ENCODE measurements at regions not wholly inside any gene's neighbourhood (a gene's known extent, or its start where the extent isn't known, plus 50 kb on each side); places are given as distances from the start of the nearest gene placed in this dataset.

DNA sequence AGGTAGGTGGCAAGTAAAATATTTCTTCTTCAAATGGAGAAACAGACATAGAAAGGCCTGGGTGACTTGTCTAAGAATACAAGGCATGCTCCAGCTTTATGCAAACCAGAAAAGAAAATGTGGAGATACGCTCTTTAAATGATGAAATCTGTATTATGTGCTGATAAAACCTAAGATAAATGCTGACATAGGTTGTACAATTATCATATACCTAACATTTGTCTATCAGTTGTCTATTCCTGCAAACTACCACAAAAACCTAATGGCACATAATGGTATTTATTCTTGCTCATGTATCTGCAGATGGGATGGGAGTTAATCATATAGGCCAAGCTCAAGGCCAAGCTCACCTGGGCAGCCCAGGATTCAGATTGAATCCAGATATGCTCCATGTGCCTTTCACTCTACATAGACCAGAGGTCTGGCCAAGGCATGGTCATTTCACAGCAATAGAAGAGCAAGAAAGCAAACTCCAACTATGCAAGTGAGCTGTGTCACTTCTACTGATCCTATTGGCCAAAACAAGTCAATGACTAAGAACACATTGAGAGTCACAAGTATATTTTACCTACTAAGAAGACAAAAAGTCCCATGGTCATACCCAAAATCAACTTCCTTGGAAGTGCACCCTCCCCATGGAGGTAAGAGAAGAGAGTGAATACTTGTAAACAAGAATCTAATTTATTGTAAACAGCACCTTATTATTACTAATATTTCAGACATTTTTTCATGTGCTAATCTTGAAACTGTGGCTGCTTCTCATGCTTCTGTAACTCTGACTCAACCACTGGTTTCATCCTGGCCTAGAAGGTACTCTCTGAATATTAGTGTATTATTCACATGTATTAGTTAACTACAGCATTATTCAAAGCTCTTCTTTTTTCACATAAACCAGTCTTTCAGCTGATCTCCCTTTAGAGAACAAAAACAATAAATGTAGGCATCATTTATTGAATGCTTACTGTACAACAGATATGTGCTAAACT is 270.7 kb upstream of the SOX9 start:
- Histone ChIP-seq H3K18ac (ENCODE audit: extremely low read depth, low read length) (no peak overlapping the region), H2BK5ac (ENCODE audit: low read depth, low read length) (no peak overlapping the region), H3K9me3 (ENCODE audit: insufficient read depth in 2 of 2, low read depth in 1 of 2, low read length in 1 of 2) (no peaks in the 10 kb centered on the region), H3K9ac (replicated peaks in 1 of 4; ENCODE audit: extremely low read depth in 1 of 4, low read depth in 3 of 4, low read length in 3 of 4) (no peak overlapping the region), H3K4me2 (ENCODE audit: insufficient read depth in 1 of 2, low read depth in 2 of 2, low read length in 2 of 2) (no peak overlapping the region), H4K20me1 (replicated peaks in 1 of 2; ENCODE audit: control insufficient read depth in 1 of 2, insufficient read depth in 2 of 2, low read length in 2 of 2) (no peaks in the 10 kb centered on the region), H3K79me1 (ENCODE audit: low read depth, low read length) (no peaks in the 10 kb centered on the region), H2BK20ac (ENCODE audit: low read length) (no peak overlapping the region), H4K5ac (ENCODE audit: insufficient read length, low read depth, low read length) (no peak overlapping the region), H2BK120ac (replicated peaks; ENCODE audit: low read depth, low read length) (no peak overlapping the region), H4K91ac (replicated peaks; ENCODE audit: insufficient read length, low read length) (no peak overlapping the region), H3K14ac (ENCODE audit: insufficient read length) (no peak overlapping the region), H3K56ac (replicated peaks; ENCODE audit: insufficient read length, low read depth, low read length) (no peak overlapping the region), H3K23ac (ENCODE audit: insufficient read length) (no peak overlapping the region), H3K27ac (ENCODE audit: low read depth, low read length) (no peak overlapping the region), H3K79me2 (ENCODE audit: control insufficient read depth in 1 of 2, insufficient read depth in 2 of 2, low read length in 2 of 2) (no peaks in the 10 kb centered on the region), H3K23me2 (ENCODE audit: low read depth, low read length) (no peaks in the 10 kb centered on the region), H3K4ac (replicated peaks; ENCODE audit: insufficient read length, low read depth, low read length) (no peak overlapping the region), H3K36me3 (ENCODE audit: control insufficient read depth in 2 of 4, insufficient read depth in 4 of 4, low read length in 3 of 4) (no peaks in the 10 kb centered on the region), H4K8ac (ENCODE audit: extremely low read depth, insufficient read depth, low read length) (no peak overlapping the region), H2AFZ (ENCODE audit: low read length) (no peak overlapping the region), H3K4me1 (replicated peaks in 1 of 4; ENCODE audit: control insufficient read depth in 3 of 4, insufficient read depth in 4 of 4, low read length in 3 of 4) (no peaks in the 10 kb centered on the region), H2AK5ac (ENCODE audit: low read depth, low read length) (no peak overlapping the region), H3K4me3 (ENCODE audit: extremely low read depth in 1 of 4, insufficient read depth in 2 of 4, low read depth in 3 of 4, low read length in 4 of 4) (no peak overlapping the region), H3K27me3 (replicated peaks in 1 of 4; ENCODE audit: control insufficient read depth in 3 of 4, extremely low read depth in 1 of 4, insufficient read depth in 3 of 4, low read length in 3 of 4) (no peaks in the 10 kb centered on the region), H2BK12ac (ENCODE audit: low read depth, low read length) (no peak overlapping the region), H2BK15ac (ENCODE audit: low read length) (no peak overlapping the region)
- ChIA-PET CTCF (ENCODE audit: partially characterized antibody) (no interaction called here), POLR2A (ENCODE audit: partially characterized antibody) (no interaction called here)
- no peak for FAIRE-seq
- WGBS, 2 experiments (ENCODE audit: extremely low coverage in 1 of 2, insufficient coverage in 1 of 2, insufficient read length in 1 of 2, insufficient replicate concordance in 2 of 2, low coverage in 1 of 2, low lambda C conversion rate in 2 of 2, missing lambda C conversion rate in 1 of 2), result 87% methylated on average over 1 of the region's 1 CpG; no CpG with 5 or more reads in 1 of the 2 experiments
- DNase-seq (ENCODE audit: low read depth in 1 of 2, low spot score in 2 of 2), result no peak
- no peak for TF ChIP-seq BRCA1 (IDR thresholded peaks at IDR 0.05; ENCODE audit: low read depth, low read length)
- no peak for TF ChIP-seq CHD1 (IDR thresholded peaks at IDR 0.05; ENCODE audit: low read depth, low read length)
- no peak for TF ChIP-seq EZH2 (IDR thresholded peaks at IDR 0.05; ENCODE audit: low read depth, low read length, severe bottlenecking)
- no peak for TF ChIP-seq KDM1A (IDR thresholded peaks at IDR 0.05; ENCODE audit: borderline replicate concordance, low read length)
